GM23248 (cell line): ENCODE measurements at regions not wholly inside any gene's neighbourhood (a gene's known extent, or its start where the extent isn't known, plus 50 kb on each side); places are given as distances from the start of the nearest gene placed in this dataset.

Experiments used
- EZH2 ChIP-seq: fragments of 200-600 bp; sonication (generic); IDR thresholded peaks from 2 replicates; pipeline ENCODE4 v1.6.1; 2018; ENCODE audit warnings: antibody characterized with exemption, mild to moderate bottlenecking; ENCODE audit not compliant: insufficient read depth, poor library complexity, severe bottlenecking
- EZH2phosphoT487 ChIP-seq: fragments of 200-600 bp; sonication (generic); IDR thresholded peaks from 2 replicates; pipeline ENCODE4 v1.6.1; 2018; ENCODE audit warnings: antibody characterized with exemption, moderate library complexity, mild to moderate bottlenecking, low read depth; ENCODE audit not compliant: insufficient read depth

DNA sequence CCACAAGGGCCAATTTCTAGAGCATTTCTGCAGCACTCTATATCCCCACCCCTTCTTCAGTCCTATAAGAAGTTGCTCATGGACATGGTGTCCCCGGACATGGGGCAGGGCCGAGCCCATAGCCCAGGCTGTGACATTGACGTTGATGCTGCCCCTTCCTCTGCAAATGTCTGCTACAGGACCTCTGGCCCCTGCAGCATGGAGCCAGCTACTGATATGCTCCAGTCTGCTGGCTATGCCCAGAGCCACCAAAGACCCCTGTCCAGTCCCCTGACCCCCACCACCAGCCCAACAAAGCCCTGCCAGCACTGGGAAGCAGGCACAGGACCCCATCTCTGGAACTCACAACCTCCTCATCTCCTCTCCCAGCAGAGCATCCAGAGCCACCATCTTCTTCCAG is 120.1 kb upstream of the SMAD3 start:
- no peak for TF ChIP-seq EZH2phosphoT487
- TF ChIP-seq EZH2: no peak
